Fibroblast of the conjunctiva (primary cell): ENCODE measurements at regions not wholly inside any gene's neighbourhood (a gene's known extent, or its start where the extent isn't known, plus 50 kb on each side); places are given as distances from the start of the nearest gene placed in this dataset.
"Not testable (repeated sequence)": the region's sequence is repeated elsewhere in the genome, so short reads cannot be mapped to it uniquely, and the experiment has no call there.

Experiments
- DNase-seq: peaks from one replicate; pipeline ENCODE4 v3.0.0-alpha.2; 2010; ENCODE audit warnings: low read depth

DNA sequence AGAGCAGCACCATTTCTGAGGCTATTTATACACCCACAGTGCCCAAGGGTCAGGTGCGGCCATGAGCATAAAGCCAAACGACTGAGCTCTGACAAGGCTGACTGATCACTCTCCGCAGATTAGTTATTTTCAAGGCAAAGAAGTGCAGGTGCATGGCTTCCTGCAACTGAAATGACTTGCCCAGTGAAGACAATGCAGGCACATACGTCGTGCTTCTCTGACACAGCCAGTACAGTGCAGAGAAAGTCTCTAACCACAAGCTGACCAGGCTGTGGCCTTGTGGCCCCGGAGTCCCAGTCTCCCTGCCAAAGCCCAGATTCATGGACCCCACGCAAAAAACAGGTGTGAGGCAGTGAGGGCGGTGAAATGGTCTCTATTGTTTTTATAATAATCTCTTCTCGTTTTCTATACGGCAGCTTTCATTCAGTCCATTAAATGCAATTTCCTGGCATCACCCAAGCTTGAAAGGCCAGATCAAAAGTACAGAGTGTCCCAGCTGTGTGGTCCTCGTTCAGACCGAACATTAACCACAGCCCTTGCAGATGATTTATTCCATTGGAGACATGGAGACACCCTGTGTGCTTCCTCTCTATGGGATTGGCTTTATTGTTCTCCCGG, 447.0 kb upstream of the ID2 start:
- no peak for DNase-seq

GRCh38 chr2:8235419-8235818, 446.4 kb upstream of the ID2 start:
- no peak for DNase-seq

GRCh38 chr2:8236391-8236790, 445.5 kb upstream of the ID2 start:
- DNase-seq: no peak

- no peak for DNase-seq
Measured at GRCh38 chr2:8238521-8239230, 443.2 kb upstream of the ID2 start.

- no peak for DNase-seq
Measured at GRCh38 chr2:8239531-8240088, 442.2 kb upstream of the ID2 start.

DNA sequence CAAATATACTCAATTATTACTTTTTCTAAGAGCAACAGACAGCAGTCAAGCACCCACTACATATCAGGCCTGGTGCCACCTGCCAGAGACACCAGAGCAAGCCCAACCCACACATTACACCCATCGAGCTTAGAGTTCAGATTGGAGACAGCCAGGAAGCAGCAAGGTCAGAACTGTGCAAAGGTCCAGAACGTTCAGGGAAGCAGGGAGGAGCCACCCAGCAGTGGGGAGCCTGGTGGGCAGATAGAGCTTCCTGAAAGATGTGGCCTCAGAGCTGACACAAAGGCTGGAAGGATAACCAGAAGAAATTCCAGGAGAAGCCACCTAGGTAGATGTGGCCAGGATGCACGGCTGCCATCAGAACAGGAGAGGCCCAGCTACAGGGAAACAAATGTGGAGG, 440.5 kb upstream of the ID2 start:
- DNase-seq: no peak

- DNase-seq: no peak
Measured at GRCh38 chr2:8242739-8243138, 439.1 kb upstream of the ID2 start.

DNA sequence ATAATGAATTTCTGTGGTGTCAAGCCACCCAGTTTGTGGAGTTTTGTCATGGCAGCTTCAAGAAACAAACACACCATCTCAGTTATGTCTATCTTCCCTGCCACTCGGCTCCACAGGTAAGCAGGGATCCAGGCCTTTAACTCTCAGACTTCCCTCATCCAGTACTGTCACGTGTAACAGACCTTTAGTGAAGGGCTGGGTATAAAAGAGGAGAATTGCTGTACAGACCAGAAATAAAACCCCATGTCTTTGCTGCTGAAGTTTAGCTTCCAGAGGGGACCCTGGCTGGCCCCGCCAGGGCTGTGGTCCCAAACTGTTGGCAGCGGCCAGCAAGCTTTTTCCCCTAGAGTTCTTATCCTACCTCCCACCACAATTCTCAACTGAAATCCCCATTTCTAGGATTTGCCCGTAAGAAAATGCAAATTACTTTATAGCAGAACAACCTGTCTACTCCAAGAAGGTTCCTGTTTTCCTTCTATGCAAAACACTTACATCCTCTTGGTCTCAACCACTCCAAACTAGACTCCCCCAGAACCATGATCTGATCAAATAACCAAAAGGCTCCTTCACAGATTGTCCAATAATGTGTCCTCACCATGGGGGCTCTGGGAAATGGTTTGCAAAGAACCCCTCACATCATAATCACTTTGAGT, 438.0 kb upstream of the ID2 start:
- no peak for DNase-seq

- DNase-seq: no peak
Measured at GRCh38 chr2:8244639-8245038, 437.2 kb upstream of the ID2 start.

- no peak for DNase-seq
Measured at GRCh38 chr2:8246137-8246536, 435.7 kb upstream of the ID2 start.

GRCh38 chr2:8247905-8248622, 433.8 kb upstream of the ID2 start:
- DNase-seq: no peak

GRCh38 chr2:8248623-8248957, 433.3 kb upstream of the ID2 start:
- DNase-seq: no peak

DNA sequence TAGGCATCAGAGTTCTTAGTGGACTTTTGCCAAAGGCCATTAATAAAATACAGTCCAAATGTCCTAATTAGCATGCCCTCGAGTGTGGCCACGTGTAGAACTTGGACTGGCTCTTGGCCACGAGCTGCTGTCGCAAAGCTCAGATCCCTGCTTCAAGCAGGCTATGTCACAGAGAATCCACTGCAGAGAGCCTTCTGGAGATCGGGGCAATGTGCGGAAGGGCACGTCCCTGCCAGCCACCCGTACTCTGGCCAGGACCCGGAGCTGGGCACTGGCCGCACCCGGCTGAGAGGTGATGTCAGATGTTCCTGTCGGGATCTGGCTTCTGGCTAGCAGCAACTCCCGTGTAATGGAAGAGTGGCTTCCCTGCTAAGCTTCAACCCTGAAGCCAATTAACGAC, 432.7 kb upstream of the ID2 start:
- no peak for DNase-seq

- no peak for DNase-seq
Measured at GRCh38 chr2:8249769-8250168, 432.1 kb upstream of the ID2 start.

DNA sequence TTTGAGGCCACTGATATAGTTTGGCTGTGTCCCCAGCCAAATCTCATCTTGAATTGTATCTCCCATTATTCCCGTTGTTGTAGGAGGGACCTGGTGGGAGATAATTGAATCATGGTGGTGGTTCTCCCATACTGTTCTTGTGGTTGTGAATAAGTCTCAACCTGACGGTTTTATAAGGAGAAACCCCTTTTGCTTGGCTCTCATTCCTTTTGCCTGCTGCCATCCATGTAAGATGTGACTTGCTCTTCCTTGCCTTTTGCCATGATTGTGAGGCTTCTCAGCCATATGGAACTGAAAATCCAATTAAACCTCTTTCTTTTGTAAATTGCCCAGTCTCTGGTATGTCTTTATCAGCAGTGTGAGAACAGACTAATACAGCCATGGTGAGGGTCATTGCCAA, 431.6 kb upstream of the ID2 start:
- not testable (repeated sequence) for DNase-seq

- no peak for DNase-seq
Measured at GRCh38 chr2:8251291-8251690, 430.6 kb upstream of the ID2 start.

GRCh38 chr2:8251856-8252255, 430.0 kb upstream of the ID2 start:
- DNase-seq: no peak

GRCh38 chr2:8252997-8253694, 428.7 kb upstream of the ID2 start:
- DNase-seq: no peak

- no peak for DNase-seq
Measured at GRCh38 chr2:8253781-8254180, 428.1 kb upstream of the ID2 start.

GRCh38 chr2:8254214-8254613, 427.6 kb upstream of the ID2 start:
- DNase-seq: not testable (repeated sequence)

DNA sequence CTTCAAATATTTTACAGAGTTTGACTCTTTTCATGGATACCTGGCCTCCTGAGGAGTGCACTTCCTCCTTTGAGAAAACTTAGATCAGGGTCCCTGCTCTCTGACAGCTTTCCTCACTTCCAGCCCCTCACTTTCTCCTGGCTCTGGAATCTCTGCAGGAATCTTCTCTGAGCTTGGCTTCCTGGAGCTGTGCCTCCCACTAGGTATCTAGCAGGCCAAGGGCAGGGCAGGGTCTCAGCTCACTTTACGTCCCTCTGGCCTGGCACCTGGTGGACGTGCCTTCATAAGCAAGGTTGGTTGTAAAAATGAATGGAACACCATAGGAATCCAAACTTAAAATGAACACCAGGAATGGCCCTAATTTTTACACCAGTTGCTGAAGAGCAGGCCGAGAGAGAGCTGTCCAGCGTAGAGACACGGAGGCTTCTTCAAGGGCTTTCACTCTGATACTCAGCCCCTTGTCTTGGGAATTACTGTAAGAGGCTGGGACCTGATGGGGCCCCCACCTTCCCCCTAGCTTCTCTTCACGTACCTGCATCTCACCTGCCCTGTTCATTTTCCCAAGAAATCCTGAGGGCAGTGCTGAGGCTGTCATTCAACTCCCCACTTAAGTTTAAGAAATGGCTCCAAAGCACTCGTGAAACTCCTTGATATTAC, 426.9 kb upstream of the ID2 start:
- DNase-seq: no peak

GRCh38 chr2:8255448-8255800, 426.4 kb upstream of the ID2 start:
- DNase-seq: no peak
